HEK293 (cell line): ENCODE measurements at regions not wholly inside any gene's neighbourhood (a gene's known extent, or its start where the extent isn't known, plus 50 kb on each side); places are given as distances from the start of the nearest gene placed in this dataset.

Experiments used
- CTCF ChIA-PET: fragments of 350-600 bp; formaldehyde crosslinking; extraction: SDS; loops from one replicate; lab custom pipeline; 2021; ENCODE audit warnings: antibody characterized with exemption; lab: Yijun Ruan, JAX
- POLR2A ChIA-PET: fragments of 300-600 bp; formaldehyde crosslinking; extraction: SDS; loops from one replicate; lab custom pipeline; 2020; ENCODE audit warnings: antibody characterized with exemption, inconsistent platforms; lab: Yijun Ruan, JAX
- H3K27ac ChIP-seq: fragments of 200-500 bp; sonication (Bioruptor generic); 2 replicates; pipeline ENCODE4 v1.5.1; 2014; ENCODE audit warnings: low read depth, low read length, control low read depth, inconsistent platforms; ENCODE audit errors: extremely low read depth
- H3K36me3 ChIP-seq, 2 experiments: fragments of 200-500 bp in 1 of 2; sonication (Bioruptor generic) in 1 of 2; 1 replicate in 1 of 2; 2 replicates in 1 of 2; pipeline ENCODE4 v1.5.1; 2014 to 2017; ENCODE audit warnings: inconsistent platforms in 2 of 2, low read length in 2 of 2; ENCODE audit not compliant: control insufficient read depth in 2 of 2, insufficient read depth in 1 of 2
- H3K4me1 ChIP-seq: fragments of 200-500 bp; sonication (Bioruptor generic); 2 replicates; pipeline ENCODE4 v1.5.1; 2014; ENCODE audit warnings: mild to moderate bottlenecking, low read length, inconsistent platforms; ENCODE audit not compliant: control insufficient read depth, insufficient read depth
- H3K4me3 ChIP-seq: 2 replicates; pipeline ENCODE4 v1.5.1; 2011; ENCODE audit warnings: low read depth, mild to moderate bottlenecking, control low read depth, low read length, moderate library complexity
- H3K9me3 ChIP-seq: fragments of 200-500 bp; sonication (Bioruptor generic); 2 replicates; pipeline ENCODE4 v1.5.1; 2014; ENCODE audit warnings: low read depth, low read length, inconsistent platforms; ENCODE audit not compliant: control insufficient read depth, insufficient read depth
- GLIS1 ChIP-seq: fragments of 450-650 bp; formaldehyde crosslinking; IDR thresholded peaks from 2 replicates; pipeline ENCODE4 v1.5.1; 2016; ENCODE audit warnings: missing biosample characterization, missing genetic modification characterization
- KLF7 ChIP-seq: fragments of 450-650 bp; formaldehyde crosslinking; IDR thresholded peaks from 2 replicates; pipeline ENCODE4 v1.5.1; 2016; ENCODE audit warnings: missing biosample characterization, missing genetic modification characterization, borderline replicate concordance
- MEIS1 ChIP-seq: sonication (generic); formaldehyde crosslinking; IDR thresholded peaks from 2 replicates; pipeline ENCODE4 v1.8.1; 2022; ENCODE audit warnings: missing genetic modification reagents, mild to moderate bottlenecking, borderline replicate concordance
- OSR2 ChIP-seq: fragments of 450-650 bp; formaldehyde crosslinking; IDR thresholded peaks from 2 replicates; pipeline ENCODE4 v1.5.1; 2016; ENCODE audit warnings: missing biosample characterization, missing genetic modification characterization
- RBAK ChIP-seq: fragments of 450-650 bp; formaldehyde crosslinking; IDR thresholded peaks from 2 replicates; pipeline ENCODE4 v1.5.1; 2016; ENCODE audit warnings: missing biosample characterization, missing genetic modification characterization
- SP3 ChIP-seq: fragments of 450-650 bp; formaldehyde crosslinking; IDR thresholded peaks from 2 replicates; pipeline ENCODE4 v1.5.1; 2016; ENCODE audit warnings: missing biosample characterization, missing genetic modification characterization
- ZBTB21 ChIP-seq: fragments of 450-650 bp; formaldehyde crosslinking; IDR thresholded peaks from 2 replicates; pipeline ENCODE4 v1.5.1; 2017; ENCODE audit warnings: missing biosample characterization, missing genetic modification characterization
- ZBTB48 ChIP-seq: fragments of 450-650 bp; formaldehyde crosslinking; IDR thresholded peaks from 2 replicates; pipeline ENCODE4 v1.5.1; 2016; ENCODE audit warnings: missing biosample characterization, missing genetic modification characterization
- ZNF114 ChIP-seq: fragments of 450-650 bp; formaldehyde crosslinking; IDR thresholded peaks from 2 replicates; pipeline ENCODE4 v1.5.0; 2017; ENCODE audit warnings: missing biosample characterization, missing genetic modification characterization
- ZNF133 ChIP-seq: fragments of 450-650 bp; formaldehyde crosslinking; IDR thresholded peaks from 2 replicates; pipeline ENCODE4 v1.5.1; 2016; ENCODE audit warnings: missing biosample characterization, missing genetic modification characterization
- ZNF223 ChIP-seq: fragments of 450-650 bp; formaldehyde crosslinking; IDR thresholded peaks from 2 replicates; pipeline ENCODE4 v1.5.1; 2016; ENCODE audit warnings: missing biosample characterization, missing genetic modification characterization
- ZNF324 ChIP-seq: fragments of 450-650 bp; formaldehyde crosslinking; IDR thresholded peaks from 2 replicates; pipeline ENCODE4 v1.5.1; 2016; ENCODE audit warnings: missing biosample characterization, missing genetic modification characterization
- ZNF391 ChIP-seq: fragments of 450-650 bp; formaldehyde crosslinking; IDR thresholded peaks from 2 replicates; pipeline ENCODE4 v1.5.1; 2016; ENCODE audit warnings: low read depth, missing biosample characterization, missing genetic modification characterization, borderline replicate concordance
- ZNF433 ChIP-seq: fragments of 450-650 bp; formaldehyde crosslinking; IDR thresholded peaks from 2 replicates; pipeline ENCODE4 v1.5.1; 2016; ENCODE audit warnings: missing biosample characterization, missing genetic modification characterization, low read depth
- ZNF48 ChIP-seq: fragments of 450-650 bp; formaldehyde crosslinking; IDR thresholded peaks from 2 replicates; pipeline ENCODE4 v1.5.1; 2016; ENCODE audit warnings: missing biosample characterization, missing genetic modification characterization
- ZNF558 ChIP-seq: fragments of 450-650 bp; formaldehyde crosslinking; IDR thresholded peaks from 2 replicates; pipeline ENCODE4 v1.5.1; 2016; ENCODE audit warnings: missing biosample characterization, missing genetic modification characterization
- ZNF571 ChIP-seq: fragments of 450-650 bp; formaldehyde crosslinking; IDR thresholded peaks from 2 replicates; pipeline ENCODE4 v1.5.0; 2017; ENCODE audit warnings: missing biosample characterization, missing genetic modification characterization
- ZNF585B ChIP-seq: fragments of 450-650 bp; formaldehyde crosslinking; IDR thresholded peaks from 2 replicates; pipeline ENCODE4 v1.5.1; 2016; ENCODE audit warnings: missing biosample characterization, missing genetic modification characterization
- ZNF596 ChIP-seq: fragments of 450-650 bp; IDR thresholded peaks from 2 replicates; pipeline ENCODE4 v1.5.0; 2018; ENCODE audit warnings: missing biosample characterization, mild to moderate bottlenecking, missing genetic modification characterization, moderate library complexity
- ZNF621 ChIP-seq: fragments of 450-650 bp; formaldehyde crosslinking; IDR thresholded peaks from 2 replicates; pipeline ENCODE4 v1.5.1; 2017; ENCODE audit warnings: missing biosample characterization, missing genetic modification characterization
- ZNF664 ChIP-seq: fragments of 450-650 bp; formaldehyde crosslinking; IDR thresholded peaks from 2 replicates; pipeline ENCODE4 v1.5.1; 2016; ENCODE audit warnings: missing biosample characterization, missing genetic modification characterization
- TF ChIP-seq, protein P1 (sequence below): fragments of 450-650 bp; formaldehyde crosslinking; IDR thresholded peaks from 2 replicates; pipeline ENCODE4 v1.5.1; 2016; ENCODE audit warnings: missing biosample characterization, missing genetic modification characterization
- TF ChIP-seq, protein P2 (sequence below): fragments of 450-650 bp; formaldehyde crosslinking; IDR thresholded peaks from 2 replicates; pipeline ENCODE4 v1.5.1; 2017; ENCODE audit warnings: missing biosample characterization, missing genetic modification characterization
- TF ChIP-seq, protein P3 (sequence below): fragments of 450-650 bp; formaldehyde crosslinking; IDR thresholded peaks from 2 replicates; pipeline ENCODE4 v1.5.1; 2017; ENCODE audit warnings: missing biosample characterization, missing genetic modification characterization

DNA sequence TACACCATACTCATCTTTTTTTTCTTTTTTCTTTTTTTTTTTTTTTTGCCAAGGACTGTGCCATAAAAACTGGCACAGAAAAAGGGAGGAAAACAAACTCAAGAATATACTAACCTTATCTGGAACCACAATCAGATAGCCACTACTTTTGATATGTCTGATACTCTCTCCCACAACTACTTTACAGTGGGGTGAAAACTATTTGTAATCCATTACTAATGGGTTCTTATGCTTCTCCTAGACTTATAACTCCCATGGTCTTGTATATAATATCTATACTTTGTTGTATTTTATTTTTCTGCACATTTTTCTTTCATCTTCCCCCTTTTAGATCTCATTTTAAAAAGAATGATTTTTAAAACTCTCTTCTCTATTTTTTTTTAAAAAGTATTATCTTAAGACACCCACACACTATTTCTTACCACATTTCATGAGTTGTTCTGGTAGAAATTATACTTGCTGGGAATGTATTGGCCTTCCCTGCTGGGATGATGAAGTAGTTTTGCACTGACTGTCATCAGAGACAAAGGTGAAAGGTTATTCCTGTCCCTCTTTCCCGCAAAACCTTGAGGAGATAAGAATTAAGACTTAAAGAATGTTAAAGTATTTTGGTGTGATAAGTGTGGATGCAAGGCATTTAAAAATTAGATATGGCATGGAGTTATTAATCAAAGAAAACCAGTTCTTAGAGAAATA lies 146.7 kb upstream of the KLF12 start (continued):
- no peak for TF ChIP-seq ZNF558
- TF ChIP-seq MEIS1 (CRISPR knock-in tag), result no peak
- TF ChIP-seq ZNF223, result no peak
- TF ChIP-seq ZNF133 (tag by site-specific recombination), result no peak

DNA sequence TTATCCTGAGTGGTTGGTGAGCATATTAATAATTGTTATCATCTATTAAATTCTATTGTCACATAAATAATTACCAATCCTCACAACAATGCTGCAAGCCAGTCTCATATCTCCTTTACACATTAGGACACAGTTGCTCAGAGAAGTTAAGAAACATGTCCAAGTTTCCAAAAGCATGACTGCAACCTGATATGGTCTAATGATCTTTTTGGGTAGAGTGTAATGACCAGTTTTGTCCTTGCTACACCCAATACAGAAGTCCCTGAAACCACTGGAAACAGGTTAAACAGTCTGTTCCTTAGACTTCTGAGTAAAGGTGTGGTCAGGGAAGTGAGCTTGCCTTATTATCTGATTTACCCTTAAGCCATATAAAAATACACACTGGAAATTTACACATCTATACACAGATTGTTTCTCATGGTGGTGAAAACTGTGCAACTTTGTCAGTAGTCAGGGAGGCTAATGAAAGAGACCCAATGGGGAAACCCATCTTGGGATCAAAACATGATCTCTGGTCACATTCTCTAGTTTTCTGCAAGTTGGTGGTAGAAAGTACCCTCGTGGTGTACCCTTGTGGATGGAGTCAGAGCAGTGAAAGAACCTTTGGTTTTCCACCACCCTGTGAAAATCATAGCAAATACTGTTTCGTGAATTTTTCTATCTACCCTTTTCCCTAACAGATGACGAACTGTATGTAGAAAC lies 146.0 kb upstream of the KLF12 start:
- no peak overlapping the region for H3K27ac ChIP-seq
- no peak for TF ChIP-seq ZNF48 (tag by site-specific recombination)
- no peaks in the 10 kb centered on the region for H3K9me3 ChIP-seq
- CTCF ChIA-PET, result no interaction called here
- no peak overlapping the region for H3K4me3 ChIP-seq
- POLR2A ChIA-PET, result no interaction called here
- H3K4me1 ChIP-seq, result no peaks in the 10 kb centered on the region
- no peaks in the 10 kb centered on the region for H3K36me3 ChIP-seq

DNA sequence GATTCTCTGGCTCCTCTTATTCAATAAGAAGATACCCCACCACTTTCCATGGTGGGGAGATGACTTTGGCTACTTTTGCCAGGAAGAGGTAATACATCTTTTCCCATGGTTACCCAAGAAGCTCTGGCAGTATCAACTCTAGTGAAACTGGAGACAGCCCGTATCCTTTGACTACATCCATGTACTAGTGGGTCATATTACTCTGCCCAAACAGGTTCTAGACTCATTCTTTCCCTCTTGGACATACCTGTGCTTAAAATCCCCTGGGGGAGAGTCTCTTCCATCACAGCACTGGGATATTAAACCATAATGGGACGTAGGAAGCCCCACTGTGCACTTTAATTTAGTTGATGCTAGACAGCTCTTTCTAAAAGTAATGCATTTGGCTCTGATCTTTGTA lies 144.7 kb upstream of the KLF12 start:
- H3K4me3 ChIP-seq, result no peak overlapping the region
- ChIA-PET CTCF (no interaction called here), POLR2A (no interaction called here)
- H3K27ac ChIP-seq, result no peak overlapping the region
- H3K4me1 ChIP-seq, result no peaks in the 10 kb centered on the region
- H3K9me3 ChIP-seq, result no peaks in the 10 kb centered on the region
- no peaks in the 10 kb centered on the region for H3K36me3 ChIP-seq
- no peak for TF ChIP-seq ZNF585B
- TF ChIP-seq, protein P1, sequence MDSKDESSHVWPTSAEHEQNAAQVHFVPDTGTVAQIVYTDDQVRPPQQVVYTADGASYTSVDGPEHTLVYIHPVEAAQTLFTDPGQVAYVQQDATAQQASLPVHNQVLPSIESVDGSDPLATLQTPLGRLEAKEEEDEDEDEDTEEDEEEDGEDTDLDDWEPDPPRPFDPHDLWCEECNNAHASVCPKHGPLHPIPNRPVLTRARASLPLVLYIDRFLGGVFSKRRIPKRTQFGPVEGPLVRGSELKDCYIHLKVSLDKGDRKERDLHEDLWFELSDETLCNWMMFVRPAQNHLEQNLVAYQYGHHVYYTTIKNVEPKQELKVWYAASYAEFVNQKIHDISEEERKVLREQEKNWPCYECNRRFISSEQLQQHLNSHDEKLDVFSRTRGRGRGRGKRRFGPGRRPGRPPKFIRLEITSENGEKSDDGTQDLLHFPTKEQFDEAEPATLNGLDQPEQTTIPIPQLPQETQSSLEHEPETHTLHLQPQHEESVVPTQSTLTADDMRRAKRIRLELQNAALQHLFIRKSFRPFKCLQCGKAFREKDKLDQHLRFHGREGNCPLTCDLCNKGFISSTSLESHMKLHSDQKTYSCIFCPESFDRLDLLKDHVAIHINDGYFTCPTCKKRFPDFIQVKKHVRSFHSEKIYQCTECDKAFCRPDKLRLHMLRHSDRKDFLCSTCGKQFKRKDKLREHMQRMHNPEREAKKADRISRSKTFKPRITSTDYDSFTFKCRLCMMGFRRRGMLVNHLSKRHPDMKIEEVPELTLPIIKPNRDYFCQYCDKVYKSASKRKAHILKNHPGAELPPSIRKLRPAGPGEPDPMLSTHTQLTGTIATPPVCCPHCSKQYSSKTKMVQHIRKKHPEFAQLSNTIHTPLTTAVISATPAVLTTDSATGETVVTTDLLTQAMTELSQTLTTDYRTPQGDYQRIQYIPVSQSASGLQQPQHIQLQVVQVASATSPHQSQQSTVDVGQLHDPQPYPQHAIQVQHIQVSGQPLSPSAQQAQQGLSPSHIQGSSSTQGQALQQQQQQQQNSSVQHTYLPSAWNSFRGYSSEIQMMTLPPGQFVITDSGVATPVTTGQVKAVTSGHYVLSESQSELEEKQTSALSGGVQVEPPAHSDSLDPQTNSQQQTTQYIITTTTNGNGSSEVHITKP (tag by site-specific recombination), result no peak
- no peak for TF ChIP-seq ZNF391 (tag by site-specific recombination)
- TF ChIP-seq ZNF433 (tag by site-specific recombination), result no peak
- no peak for TF ChIP-seq GLIS1
- TF ChIP-seq, protein P2, sequence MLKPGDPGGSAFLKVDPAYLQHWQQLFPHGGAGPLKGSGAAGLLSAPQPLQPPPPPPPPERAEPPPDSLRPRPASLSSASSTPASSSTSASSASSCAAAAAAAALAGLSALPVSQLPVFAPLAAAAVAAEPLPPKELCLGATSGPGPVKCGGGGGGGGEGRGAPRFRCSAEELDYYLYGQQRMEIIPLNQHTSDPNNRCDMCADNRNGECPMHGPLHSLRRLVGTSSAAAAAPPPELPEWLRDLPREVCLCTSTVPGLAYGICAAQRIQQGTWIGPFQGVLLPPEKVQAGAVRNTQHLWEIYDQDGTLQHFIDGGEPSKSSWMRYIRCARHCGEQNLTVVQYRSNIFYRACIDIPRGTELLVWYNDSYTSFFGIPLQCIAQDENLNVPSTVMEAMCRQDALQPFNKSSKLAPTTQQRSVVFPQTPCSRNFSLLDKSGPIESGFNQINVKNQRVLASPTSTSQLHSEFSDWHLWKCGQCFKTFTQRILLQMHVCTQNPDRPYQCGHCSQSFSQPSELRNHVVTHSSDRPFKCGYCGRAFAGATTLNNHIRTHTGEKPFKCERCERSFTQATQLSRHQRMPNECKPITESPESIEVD (tag by site-specific recombination), result no peak
- TF ChIP-seq ZNF664, result no peak
- TF ChIP-seq ZNF324 (tag by site-specific recombination), result no peak
- TF ChIP-seq ZNF571 (tag by site-specific recombination), result no peak
- no peak for TF ChIP-seq ZBTB48 (tag by site-specific recombination)
- no peak for TF ChIP-seq ZBTB21 (tag by site-specific recombination)
- no peak for TF ChIP-seq RBAK (tag by site-specific recombination)
- TF ChIP-seq, protein P3, sequence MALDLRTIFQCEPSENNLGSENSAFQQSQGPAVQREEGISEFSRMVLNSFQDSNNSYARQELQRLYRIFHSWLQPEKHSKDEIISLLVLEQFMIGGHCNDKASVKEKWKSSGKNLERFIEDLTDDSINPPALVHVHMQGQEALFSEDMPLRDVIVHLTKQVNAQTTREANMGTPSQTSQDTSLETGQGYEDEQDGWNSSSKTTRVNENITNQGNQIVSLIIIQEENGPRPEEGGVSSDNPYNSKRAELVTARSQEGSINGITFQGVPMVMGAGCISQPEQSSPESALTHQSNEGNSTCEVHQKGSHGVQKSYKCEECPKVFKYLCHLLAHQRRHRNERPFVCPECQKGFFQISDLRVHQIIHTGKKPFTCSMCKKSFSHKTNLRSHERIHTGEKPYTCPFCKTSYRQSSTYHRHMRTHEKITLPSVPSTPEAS (tag by site-specific recombination), result no peak
- TF ChIP-seq ZNF596, result no peak
- no peak for TF ChIP-seq ZNF621 (tag by site-specific recombination)
- no peak for TF ChIP-seq ZNF114
- no peak for TF ChIP-seq SP3 (tag by site-specific recombination)
- no peak for TF ChIP-seq KLF7
- no peak for TF ChIP-seq OSR2 (tag by site-specific recombination)
